Gastrocnemius medialis (tissue), 4 donors: ENCODE measurements at regions not wholly inside any gene's neighbourhood (a gene's known extent, or its start where the extent isn't known, plus 50 kb on each side); places are given as distances from the start of the nearest gene placed in this dataset.

Experiments
- CTCF ChIP-seq, 5 experiments: fragments of 450-650 bp in 3 of 5; fragments of 200-600 bp in 2 of 5; sonication (generic) in 2 of 5; IDR thresholded peaks in 4 of 5; conservative IDR thresholded peaks in 1 of 5; 1 replicate in 4 of 5; 2 replicates in 1 of 5; pipeline ENCODE4 v1.5.1; 2016 to 2019; ENCODE audit warnings: antibody characterized with exemption in 5 of 5, mild to moderate bottlenecking in 3 of 5, moderate library complexity in 3 of 5
- POLR2A ChIP-seq, 2 donors: fragments of 450-650 bp; IDR thresholded peaks; one replicate each; pipeline ENCODE4 v1.6.1; 2017; ENCODE audit warnings: antibody characterized with exemption in 2 of 2, mild to moderate bottlenecking in 2 of 2, moderate library complexity in 2 of 2

- TF ChIP-seq CTCF (IDR thresholded peaks at IDR 0.05 in 4 of 5, conservative IDR thresholded peaks at IDR 0.05 in 1 of 5) = no peak
- TF ChIP-seq POLR2A (IDR thresholded peaks at IDR 0.05) = no peak
Observed at GRCh38 chr18:2186967-2187366, 384.3 kb downstream of the METTL4 start.
